Fibroblast of mammary gland (primary cell): ENCODE measurements at regions not wholly inside any gene's neighbourhood (a gene's known extent, or its start where the extent isn't known, plus 50 kb on each side); places are given as distances from the start of the nearest gene placed in this dataset.

Experiments
- DNase-seq: peaks from one replicate; pipeline ENCODE4 v3.0.0-alpha.2; 2010; ENCODE audit warnings: low read depth
- H3K4me3 ChIP-seq: 2 replicates; pipeline ENCODE4 v1.5.1; 2011; ENCODE audit warnings: low read depth, mild to moderate bottlenecking, low read length, moderate library complexity; ENCODE audit not compliant: control insufficient read depth
- TF ChIP-seq, protein P1 (sequence below): conservative IDR thresholded peaks from 2 replicates; pipeline ENCODE4 v1.5.1; 2011; ENCODE audit warnings: low read depth, low read length, inconsistent platforms; ENCODE audit not compliant: control insufficient read depth, insufficient read depth

DNA sequence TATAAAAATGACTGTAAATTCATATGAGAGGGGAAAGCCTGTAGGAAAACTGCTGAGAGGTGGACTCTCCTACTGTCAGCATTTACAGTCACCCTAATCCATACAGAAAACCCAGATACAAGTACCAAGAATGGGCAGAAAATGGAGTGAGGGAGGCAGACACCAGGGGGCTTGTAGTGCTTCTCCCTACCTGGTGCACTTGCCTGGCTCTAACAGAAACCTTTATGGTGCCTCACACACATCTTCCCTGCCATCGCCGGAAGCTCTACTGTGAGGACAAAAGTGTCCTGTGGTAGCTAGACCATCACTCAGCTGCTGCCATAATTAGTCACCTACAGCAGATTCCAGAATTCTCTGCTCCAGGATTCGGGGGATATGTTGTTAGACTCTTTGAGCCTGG lies 441.3 kb downstream of the TFAP2B start:
- no peak for DNase-seq
- H3K4me3 ChIP-seq, result no peak overlapping the region
- TF ChIP-seq, protein P1, sequence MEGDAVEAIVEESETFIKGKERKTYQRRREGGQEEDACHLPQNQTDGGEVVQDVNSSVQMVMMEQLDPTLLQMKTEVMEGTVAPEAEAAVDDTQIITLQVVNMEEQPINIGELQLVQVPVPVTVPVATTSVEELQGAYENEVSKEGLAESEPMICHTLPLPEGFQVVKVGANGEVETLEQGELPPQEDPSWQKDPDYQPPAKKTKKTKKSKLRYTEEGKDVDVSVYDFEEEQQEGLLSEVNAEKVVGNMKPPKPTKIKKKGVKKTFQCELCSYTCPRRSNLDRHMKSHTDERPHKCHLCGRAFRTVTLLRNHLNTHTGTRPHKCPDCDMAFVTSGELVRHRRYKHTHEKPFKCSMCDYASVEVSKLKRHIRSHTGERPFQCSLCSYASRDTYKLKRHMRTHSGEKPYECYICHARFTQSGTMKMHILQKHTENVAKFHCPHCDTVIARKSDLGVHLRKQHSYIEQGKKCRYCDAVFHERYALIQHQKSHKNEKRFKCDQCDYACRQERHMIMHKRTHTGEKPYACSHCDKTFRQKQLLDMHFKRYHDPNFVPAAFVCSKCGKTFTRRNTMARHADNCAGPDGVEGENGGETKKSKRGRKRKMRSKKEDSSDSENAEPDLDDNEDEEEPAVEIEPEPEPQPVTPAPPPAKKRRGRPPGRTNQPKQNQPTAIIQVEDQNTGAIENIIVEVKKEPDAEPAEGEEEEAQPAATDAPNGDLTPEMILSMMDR, result no peak

DNA sequence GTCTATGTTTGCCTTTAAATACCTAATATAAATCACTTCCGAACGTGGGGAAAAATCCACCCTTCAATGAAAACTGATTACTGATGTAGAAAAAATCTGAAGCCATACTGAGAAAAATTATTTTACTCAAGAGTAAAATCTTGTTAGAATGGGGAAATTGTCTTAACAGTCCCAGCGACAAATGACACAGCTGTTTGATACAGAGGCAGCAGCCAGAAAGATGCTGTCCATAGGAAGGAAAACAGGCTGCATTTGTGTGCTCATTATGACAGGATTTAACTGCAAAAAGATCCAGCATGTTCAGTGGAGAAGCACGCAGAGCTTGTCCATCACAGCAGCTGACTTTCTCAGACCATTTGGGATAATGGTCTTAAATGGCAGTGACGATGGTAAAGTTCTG lies 443.0 kb downstream of the TFAP2B start:
- H3K4me3 ChIP-seq, result no peak overlapping the region

DNA sequence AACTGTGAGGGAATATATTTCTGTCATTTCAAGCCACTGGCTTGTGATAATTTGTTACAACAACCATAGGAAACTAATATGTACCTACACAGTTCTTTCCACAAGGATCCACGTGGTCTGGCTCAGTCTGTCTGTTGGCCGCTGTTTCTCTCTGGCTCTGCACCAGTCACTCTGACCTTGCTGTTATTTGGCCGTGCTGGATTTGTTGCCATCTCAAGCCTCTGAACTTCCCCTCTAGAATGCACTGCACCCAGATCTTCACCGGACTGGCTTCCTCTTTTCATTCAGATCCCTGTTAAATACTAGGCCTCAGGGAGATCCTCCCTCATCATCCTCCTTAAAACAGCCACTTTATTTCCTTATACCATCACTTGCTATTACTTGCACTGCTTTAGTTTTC lies 446.8 kb downstream of the TFAP2B start:
- TF ChIP-seq, protein P1, result no peak
- DNase-seq, result no peak
- H3K4me3 ChIP-seq, result no peak overlapping the region

More for the DNA sequence above, 443.0 kb downstream of the TFAP2B start:
- TF ChIP-seq, protein P1, result no peak
- no peak for DNase-seq

DNA sequence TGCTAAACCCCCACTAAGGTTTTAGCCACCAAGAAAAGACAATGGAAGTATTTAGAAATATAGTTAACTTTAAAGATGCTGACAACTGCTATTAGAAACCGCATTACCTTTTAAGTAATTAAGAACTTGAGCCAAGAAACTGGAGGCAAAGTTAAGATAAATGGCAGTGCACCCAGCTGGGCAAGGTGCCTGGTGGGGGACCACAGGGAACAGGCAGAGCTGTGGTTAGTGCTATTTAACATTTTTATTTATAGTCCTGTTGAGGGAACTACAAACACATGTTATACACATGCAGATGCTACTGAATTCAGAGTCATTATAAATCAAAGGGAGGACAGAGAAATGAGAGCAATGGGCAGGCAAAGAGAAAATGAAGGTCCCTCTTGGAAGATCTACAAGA lies 447.9 kb downstream of the TFAP2B start:
- DNase-seq, result no peak
- TF ChIP-seq, protein P1, result no peak
- no peak overlapping the region for H3K4me3 ChIP-seq

DNA sequence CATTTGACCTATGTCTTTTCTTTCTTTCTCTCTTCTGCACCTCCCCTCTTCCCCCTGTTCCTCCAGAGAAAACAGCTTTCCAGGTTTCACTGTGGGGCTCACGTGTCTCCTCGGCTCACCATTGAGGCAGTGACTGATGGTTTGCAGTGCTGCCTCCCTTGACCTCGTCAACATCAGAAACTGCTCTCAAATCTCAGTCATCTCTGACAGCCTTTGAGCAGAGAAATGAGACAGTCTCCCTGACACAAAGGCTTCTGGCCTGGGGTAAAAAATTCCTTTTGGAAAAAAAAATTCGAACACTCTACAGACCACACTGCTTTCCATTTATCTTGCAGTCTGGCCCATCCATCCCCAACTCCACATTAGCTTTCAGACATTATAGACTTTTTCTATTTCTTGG lies 450.0 kb downstream of the TFAP2B start:
- H3K4me3 ChIP-seq, result no peak overlapping the region
- no peak for DNase-seq
- TF ChIP-seq, protein P1, result no peak

DNA sequence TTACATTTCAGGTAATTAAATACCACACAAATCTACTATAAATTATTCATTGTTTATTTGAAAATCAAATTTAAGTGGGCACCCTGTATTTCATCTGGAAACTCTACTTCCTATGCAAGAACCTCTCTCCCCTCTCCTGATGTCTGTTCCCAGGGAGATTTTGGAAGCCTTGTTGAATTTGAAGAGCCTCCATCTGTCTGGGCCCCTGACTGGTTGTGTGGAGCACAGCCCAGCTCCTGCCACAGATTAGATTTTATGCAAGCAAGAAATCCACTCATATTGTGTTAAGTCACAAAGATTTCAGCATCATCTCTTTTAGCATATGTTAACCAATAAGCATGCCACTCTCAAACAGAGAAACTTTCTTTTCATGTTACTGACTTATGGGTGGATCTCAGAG lies 451.2 kb downstream of the TFAP2B start:
- no peak for DNase-seq
- no peak overlapping the region for H3K4me3 ChIP-seq

More for the DNA sequence above, 451.2 kb downstream of the TFAP2B start:
- TF ChIP-seq, protein P1, result no peak
